ENCODE measurements at regions not wholly inside any gene's neighbourhood (a gene's known extent, or its start where the extent isn't known, plus 50 kb on each side); places are given as distances from the start of the nearest gene placed in this dataset.
"Not testable (repeated sequence)": the region's sequence is repeated elsewhere in the genome, so short reads cannot be mapped to it uniquely, and the experiment has no call there.

- DNase-seq (ENCODE audit: low read depth): no peak
Observed at GRCh38 chr17:68135141-68135887, 99.8 kb downstream of the KPNA2 start.

- no peak for DNase-seq (ENCODE audit: low read depth)
Observed at GRCh38 chr17:68141050-68141449, 105.5 kb downstream of the KPNA2 start.

- DNase-seq (ENCODE audit: low read depth): no peak
Observed at GRCh38 chr17:68142595-68142994, 105.2 kb upstream of the AMZ2 start.

DNA sequence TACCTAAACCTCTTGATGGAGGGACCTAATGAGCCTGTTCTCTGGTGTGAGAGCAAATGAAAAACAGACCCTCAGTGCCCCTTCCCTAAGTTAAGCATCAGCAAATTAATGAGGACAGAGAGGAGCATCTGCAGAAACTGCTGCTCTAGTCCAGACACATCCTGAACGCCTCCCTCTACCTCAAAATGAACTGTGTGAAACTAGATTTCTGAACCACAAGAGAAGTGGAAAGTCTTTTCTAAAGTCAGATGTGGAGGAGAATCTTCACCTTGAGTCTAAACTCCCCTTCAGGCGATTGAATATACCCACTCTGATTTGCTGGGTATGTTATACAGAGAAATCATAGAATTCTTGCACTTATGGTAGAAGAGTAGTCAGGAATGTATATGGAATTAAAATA is 104.4 kb upstream of the AMZ2 start:
- no peak for DNase-seq (ENCODE audit: low read depth)

GRCh38 chr17:68145088-68145487 is 102.8 kb upstream of the AMZ2 start:
- no peak for DNase-seq (ENCODE audit: low read depth)

DNA sequence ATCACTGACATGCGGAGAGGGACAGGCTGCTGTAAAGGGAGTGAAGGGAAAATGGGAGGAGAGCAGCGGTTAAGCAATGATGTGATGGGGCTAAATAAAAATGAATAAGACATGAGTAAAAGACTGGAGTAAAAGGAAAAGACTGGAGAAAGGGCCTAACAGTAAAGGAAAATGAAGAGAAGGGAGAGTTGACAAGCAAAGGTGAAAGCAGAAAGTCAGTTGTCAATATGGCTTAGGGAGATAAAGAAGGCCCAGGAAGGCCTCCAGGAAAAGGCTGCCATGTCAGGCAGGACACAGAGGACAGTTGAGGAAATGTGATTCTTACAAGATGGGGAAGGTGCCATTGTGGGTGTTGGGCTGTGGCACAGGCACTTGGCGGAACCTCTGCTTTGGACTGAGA is 98.9 kb upstream of the AMZ2 start:
- no peak for DNase-seq (ENCODE audit: low read depth)

DNA sequence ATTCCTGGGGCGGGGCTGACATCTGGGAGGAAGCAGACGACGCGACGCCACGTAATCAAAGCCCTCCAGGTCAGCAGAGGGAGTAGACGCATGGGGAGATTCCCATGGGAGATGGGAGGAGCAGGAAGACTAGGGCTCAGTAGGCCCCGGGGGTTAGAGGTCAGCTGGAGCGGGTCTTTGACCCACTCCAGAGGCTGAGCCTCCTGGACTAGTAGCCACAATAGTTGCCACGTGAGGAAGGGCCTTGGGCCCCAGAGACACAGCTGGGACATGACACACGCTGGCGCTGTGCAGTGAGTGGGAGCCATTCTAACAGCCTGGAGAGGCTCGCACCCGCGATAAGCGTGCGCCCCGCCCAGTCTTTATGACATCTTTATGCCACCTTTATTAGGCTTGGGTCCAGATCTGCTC is 95.7 kb upstream of the AMZ2 start:
- DNase-seq (ENCODE audit: low read depth): no peak

- DNase-seq (ENCODE audit: low read depth): no peak
Observed at GRCh38 chr17:68155692-68156091, 92.2 kb upstream of the AMZ2 start.

DNA sequence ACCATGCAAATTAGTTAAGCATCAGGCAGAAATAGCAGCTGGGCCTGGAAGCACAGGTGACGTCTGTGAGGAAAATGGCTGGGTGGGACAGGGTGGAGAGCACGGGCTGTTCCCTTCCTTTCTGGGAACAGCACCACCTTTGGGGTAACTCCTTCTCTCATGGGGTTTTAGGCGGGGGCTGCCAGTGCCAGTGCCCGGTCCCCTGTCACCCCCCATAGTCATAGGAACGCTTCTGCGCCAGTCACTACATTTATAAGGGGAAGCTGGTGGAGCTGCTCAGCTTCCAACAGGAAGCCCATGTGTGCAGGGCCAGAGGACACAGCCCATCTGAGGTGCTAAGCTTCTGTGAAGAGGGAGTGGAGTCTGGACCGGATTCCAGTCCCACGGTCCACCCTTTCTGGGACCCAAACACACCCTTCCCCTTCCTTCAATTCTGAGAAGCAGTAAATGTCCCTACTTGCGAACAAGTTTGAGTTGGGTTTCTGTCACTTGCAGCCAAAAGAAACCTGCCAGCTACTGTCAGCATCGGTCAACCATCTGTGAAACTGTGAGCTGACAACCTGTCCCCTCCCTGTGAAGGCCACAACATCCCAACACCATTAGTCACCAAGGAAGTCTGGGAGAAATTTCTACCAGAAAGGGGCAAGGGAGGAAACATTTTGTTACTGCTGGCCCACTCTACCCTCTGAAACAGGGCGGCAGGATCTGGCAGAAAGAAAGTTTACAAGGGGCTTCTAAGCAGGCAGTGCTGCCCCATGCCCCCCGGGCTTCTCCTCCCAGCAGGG is 86.0 kb upstream of the AMZ2 start:
- DNase-seq (ENCODE audit: low read depth): peak; percentile 40

GRCh38 chr17:68168273-68169164 is 79.3 kb upstream of the AMZ2 start:
- DNase-seq (ENCODE audit: low read depth): not testable (repeated sequence)

DNA sequence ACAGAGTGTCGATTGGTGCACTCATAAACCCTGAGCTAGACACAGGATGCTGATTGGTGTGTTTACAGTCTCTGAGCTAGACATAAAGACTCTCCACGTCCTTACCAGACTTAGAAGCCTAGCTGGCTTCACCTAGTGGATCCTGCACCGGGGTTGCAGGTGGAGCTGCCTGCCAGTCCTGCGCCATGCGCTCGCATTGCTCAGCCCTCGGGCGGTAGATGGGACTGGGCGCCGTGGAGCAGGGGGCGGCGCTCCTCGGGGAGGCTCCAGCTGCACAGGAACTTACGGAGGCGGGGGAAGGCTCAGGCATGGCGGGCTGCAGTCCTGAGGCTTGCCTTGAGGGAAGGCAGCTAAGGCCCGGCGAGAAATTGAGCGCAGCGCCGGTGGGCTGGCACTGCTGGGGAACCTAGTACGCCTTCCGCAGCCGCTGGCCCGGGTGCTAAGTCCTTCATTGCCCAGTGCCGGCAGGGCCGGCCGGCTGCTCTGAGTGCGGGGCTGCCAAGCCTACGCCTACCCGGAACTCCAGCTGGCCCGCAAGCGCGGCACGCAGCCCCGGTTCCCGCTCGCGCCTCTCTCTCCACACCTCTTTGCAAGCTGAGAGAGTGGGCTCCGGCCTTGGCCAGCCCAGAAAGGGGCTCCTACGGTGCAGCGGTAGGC is 78.5 kb upstream of the AMZ2 start:
- not testable (repeated sequence) for DNase-seq (ENCODE audit: low read depth)

- no peak for DNase-seq (ENCODE audit: low read depth)
Observed at GRCh38 chr17:68169840-68170239, 78.0 kb upstream of the AMZ2 start.

DNA sequence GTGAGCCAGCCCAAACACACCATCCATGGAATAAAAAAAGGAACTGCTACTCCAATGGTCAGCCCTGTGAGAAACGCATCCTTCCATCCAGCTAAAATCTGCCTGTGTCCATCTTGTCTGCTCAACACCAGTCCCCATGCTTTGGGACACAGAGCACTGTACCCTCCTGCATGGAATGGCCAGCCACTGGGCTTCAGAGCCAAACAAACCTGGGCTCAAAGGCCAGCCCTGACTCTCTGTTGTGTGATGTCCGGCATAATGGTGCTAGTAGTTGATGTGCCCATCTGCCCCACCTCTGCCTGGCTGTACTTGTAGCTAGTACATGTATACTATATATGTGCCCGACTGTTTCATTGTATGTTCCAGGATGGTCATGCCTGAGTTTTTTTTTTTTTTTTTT is 77.6 kb upstream of the AMZ2 start:
- no peak for DNase-seq (ENCODE audit: low read depth)

GRCh38 chr17:68172461-68172954 is 75.3 kb upstream of the AMZ2 start:
- DNase-seq (ENCODE audit: low read depth): peak; percentile 62

GRCh38 chr17:68175416-68175815 is 72.4 kb upstream of the AMZ2 start:
- no peak for DNase-seq (ENCODE audit: low read depth)

- no peak for DNase-seq (ENCODE audit: low read depth)
Observed at GRCh38 chr17:68175905-68176304, 71.9 kb upstream of the AMZ2 start.

GRCh38 chr17:68176718-68177117 is 71.1 kb upstream of the AMZ2 start:
- no peak for DNase-seq (ENCODE audit: low read depth)

DNA sequence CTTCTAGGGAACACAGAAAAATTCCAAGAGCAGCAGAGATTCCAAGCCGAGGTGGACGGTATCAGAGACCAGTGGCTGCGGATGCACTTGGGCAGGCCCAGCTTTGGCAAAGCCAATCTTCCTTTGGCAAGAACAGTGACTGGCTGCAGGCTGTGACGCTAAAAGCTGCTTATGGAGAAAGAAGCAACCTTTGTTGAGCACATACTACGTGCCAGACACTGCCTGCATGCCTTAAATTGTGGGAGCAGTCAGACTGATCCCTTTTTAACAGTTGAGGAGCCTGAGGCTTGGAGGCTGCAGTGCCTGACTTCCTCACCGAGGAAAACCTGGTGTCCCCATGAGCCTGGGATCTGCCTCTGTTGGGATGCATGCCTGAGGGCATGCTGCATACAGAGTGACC is 69.0 kb upstream of the AMZ2 start:
- no peak for DNase-seq (ENCODE audit: low read depth)

DNA sequence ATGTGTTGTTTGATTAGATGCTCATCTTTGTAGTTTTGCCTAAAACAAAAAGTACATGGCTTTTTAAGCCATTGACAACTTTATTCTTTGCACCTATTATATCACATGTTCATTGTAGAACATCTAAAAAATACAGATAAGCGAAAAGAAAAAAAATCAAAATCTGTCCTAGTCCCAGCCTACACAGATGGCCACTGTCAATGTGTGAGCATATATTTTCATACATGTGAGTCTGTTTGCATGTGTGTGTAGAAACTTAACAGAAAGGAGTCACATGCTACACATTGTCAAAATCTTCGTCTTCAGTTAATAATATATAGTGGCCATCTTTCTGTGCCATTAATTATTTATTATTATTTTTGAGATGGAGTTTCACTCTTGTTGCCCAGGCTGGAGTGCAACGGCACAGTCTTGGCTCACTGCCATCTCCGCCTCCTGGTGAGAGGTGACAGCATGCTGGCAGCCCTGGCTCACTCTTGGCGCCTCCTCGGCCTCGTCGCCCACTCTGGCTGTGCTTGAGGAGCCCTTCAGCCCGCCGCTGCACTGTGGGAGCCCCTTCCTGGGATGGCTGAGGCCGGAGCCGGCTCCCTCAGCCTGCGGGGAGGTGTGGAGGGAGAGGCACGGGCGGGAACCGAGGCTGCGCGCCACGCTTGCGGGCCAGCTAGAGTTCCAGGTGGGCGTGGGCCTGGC is 68.5 kb upstream of the AMZ2 start:
- no peak for DNase-seq (ENCODE audit: low read depth)

GRCh38 chr17:68179926-68180285 is 67.9 kb upstream of the AMZ2 start:
- no peak for DNase-seq (ENCODE audit: low read depth)

- no peak for DNase-seq (ENCODE audit: low read depth)
Observed at GRCh38 chr17:68182011-68182306, 65.9 kb upstream of the AMZ2 start.

All from HT1080 (cell line).